ENCODE measurements at regions not wholly inside any gene's neighbourhood (a gene's known extent, or its start where the extent isn't known, plus 50 kb on each side); places are given as distances from the start of the nearest gene placed in this dataset.

- WGBS, 2 experiments (ENCODE audit: extremely low coverage in 1 of 2, insufficient coverage in 1 of 2, insufficient read length in 1 of 2, insufficient replicate concordance in 2 of 2, low coverage in 1 of 2, low lambda C conversion rate in 2 of 2, missing lambda C conversion rate in 1 of 2), result 92% methylated on average over 3 of the region's 3 CpGs; no CpG with 5 or more reads in 1 of the 2 experiments
- TF ChIP-seq, protein P1, sequence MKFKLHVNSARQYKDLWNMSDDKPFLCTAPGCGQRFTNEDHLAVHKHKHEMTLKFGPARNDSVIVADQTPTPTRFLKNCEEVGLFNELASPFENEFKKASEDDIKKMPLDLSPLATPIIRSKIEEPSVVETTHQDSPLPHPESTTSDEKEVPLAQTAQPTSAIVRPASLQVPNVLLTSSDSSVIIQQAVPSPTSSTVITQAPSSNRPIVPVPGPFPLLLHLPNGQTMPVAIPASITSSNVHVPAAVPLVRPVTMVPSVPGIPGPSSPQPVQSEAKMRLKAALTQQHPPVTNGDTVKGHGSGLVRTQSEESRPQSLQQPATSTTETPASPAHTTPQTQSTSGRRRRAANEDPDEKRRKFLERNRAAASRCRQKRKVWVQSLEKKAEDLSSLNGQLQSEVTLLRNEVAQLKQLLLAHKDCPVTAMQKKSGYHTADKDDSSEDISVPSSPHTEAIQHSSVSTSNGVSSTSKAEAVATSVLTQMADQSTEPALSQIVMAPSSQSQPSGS (IDR thresholded peaks at IDR 0.05; ENCODE audit: low read length), result no peak
- TF ChIP-seq POU5F1 (IDR thresholded peaks at IDR 0.05; ENCODE audit: low read depth, low read length), result no peak
- no peak for TF ChIP-seq FOSL1 (IDR thresholded peaks at IDR 0.05; ENCODE audit: insufficient read depth, low read depth, low read length)
- no peak for TF ChIP-seq EGR1 (IDR thresholded peaks at IDR 0.05; ENCODE audit: borderline replicate concordance, low read depth, low read length)
- no peak for TF ChIP-seq MAFK (IDR thresholded peaks at IDR 0.05; ENCODE audit: low read depth, low read length)
- no peak for TF ChIP-seq SIRT6 (IDR thresholded peaks at IDR 0.05; ENCODE audit: low read length)
- TF ChIP-seq KDM1A (IDR thresholded peaks at IDR 0.05; ENCODE audit: borderline replicate concordance, low read length), result no peak
- no peak for TF ChIP-seq GABPA (IDR thresholded peaks at IDR 0.05; ENCODE audit: borderline replicate concordance, insufficient read depth, low read length)
- no peak for TF ChIP-seq NANOG (IDR thresholded peaks at IDR 0.05; ENCODE audit: insufficient read depth, low read depth, low read length, poor library complexity, severe bottlenecking)
- no peak for TF ChIP-seq CBX5 (IDR thresholded peaks at IDR 0.05; ENCODE audit: low read depth, low read length)
- TF ChIP-seq KDM5A (IDR thresholded peaks at IDR 0.05; ENCODE audit: low read length), result no peak
- no peak for TF ChIP-seq CTBP2 (IDR thresholded peaks at IDR 0.05; ENCODE audit: borderline replicate concordance, insufficient read depth, insufficient read length, low read length)
- TF ChIP-seq CBX8 (IDR thresholded peaks at IDR 0.05; ENCODE audit: borderline replicate concordance, low read depth, low read length), result no peak
- no peak for TF ChIP-seq BCL11A (IDR thresholded peaks at IDR 0.05; ENCODE audit: low read depth in 2 of 2, low read length in 2 of 2)
Observed at GRCh38 chr13:74593688-74594087, 459.5 kb upstream of the KLF12 start.

More at GRCh38 chr13:74593688-74594087, 459.5 kb upstream of the KLF12 start:
- no peak overlapping the region for H2BK120ac ChIP-seq (replicated peaks; ENCODE audit: low read depth, low read length)
- no peak overlapping the region for H2BK15ac ChIP-seq (ENCODE audit: low read length)
- DNase-seq (ENCODE audit: low read depth in 1 of 2, low spot score in 2 of 2) (no peak), FAIRE-seq (no peak)
- no peaks in the 10 kb centered on the region for H3K23me2 ChIP-seq (ENCODE audit: low read depth, low read length)
- no peaks in the 10 kb centered on the region for H3K4me1 ChIP-seq (replicated peaks in 1 of 4; ENCODE audit: control insufficient read depth in 3 of 4, insufficient read depth in 4 of 4, low read length in 3 of 4)
- no peak overlapping the region for H2AK5ac ChIP-seq (ENCODE audit: low read depth, low read length)
- no peak overlapping the region for H2BK5ac ChIP-seq (ENCODE audit: low read depth, low read length)
- H3K4ac ChIP-seq (replicated peaks; ENCODE audit: insufficient read length, low read depth, low read length), result no peak overlapping the region
- no peaks in the 10 kb centered on the region for H3K27me3 ChIP-seq (replicated peaks in 1 of 4; ENCODE audit: control insufficient read depth in 3 of 4, extremely low read depth in 1 of 4, insufficient read depth in 3 of 4, low read length in 3 of 4)
- no peak overlapping the region for H4K5ac ChIP-seq (ENCODE audit: insufficient read length, low read depth, low read length)
- no peak overlapping the region for H4K91ac ChIP-seq (replicated peaks; ENCODE audit: insufficient read length, low read length)
- H3K36me3 ChIP-seq (ENCODE audit: control insufficient read depth in 2 of 4, insufficient read depth in 4 of 4, low read length in 3 of 4), result no peaks in the 10 kb centered on the region
- H3K79me1 ChIP-seq (ENCODE audit: low read depth, low read length), result no peaks in the 10 kb centered on the region
- H4K20me1 ChIP-seq (replicated peaks in 1 of 2; ENCODE audit: control insufficient read depth in 1 of 2, insufficient read depth in 2 of 2, low read length in 2 of 2), result no peaks in the 10 kb centered on the region
- no peak overlapping the region for H3K23ac ChIP-seq (ENCODE audit: insufficient read length)
- H3K27ac ChIP-seq (ENCODE audit: low read depth, low read length), result no peak overlapping the region
- H3K56ac ChIP-seq (replicated peaks; ENCODE audit: insufficient read length, low read depth, low read length), result no peak overlapping the region
- no peak overlapping the region for H4K8ac ChIP-seq (ENCODE audit: extremely low read depth, insufficient read depth, low read length)
- no peak overlapping the region for H2BK12ac ChIP-seq (ENCODE audit: low read depth, low read length)
- H3K9me3 ChIP-seq (ENCODE audit: insufficient read depth in 2 of 2, low read depth in 1 of 2, low read length in 1 of 2), result no peaks in the 10 kb centered on the region
- POLR2A ChIA-PET (ENCODE audit: partially characterized antibody), result no interaction called here
- H3K4me3 ChIP-seq (ENCODE audit: extremely low read depth in 1 of 4, insufficient read depth in 2 of 4, low read depth in 3 of 4, low read length in 4 of 4), result no peak overlapping the region
- H3K79me2 ChIP-seq (ENCODE audit: control insufficient read depth in 1 of 2, insufficient read depth in 2 of 2, low read length in 2 of 2), result no peaks in the 10 kb centered on the region
- CTCF ChIA-PET (ENCODE audit: partially characterized antibody), result interaction anchor here (1.4 kb wide), 1 partner anchor 20 kb away, joined by 4 read pairs; no protein-coding TSS in a partner anchor
- no peak overlapping the region for H3K9ac ChIP-seq (replicated peaks in 1 of 4; ENCODE audit: extremely low read depth in 1 of 4, low read depth in 3 of 4, low read length in 3 of 4)
- H3K18ac ChIP-seq (ENCODE audit: extremely low read depth, low read length), result no peak overlapping the region
- no peak overlapping the region for H2BK20ac ChIP-seq (ENCODE audit: low read length)
- H3K4me2 ChIP-seq (ENCODE audit: insufficient read depth in 1 of 2, low read depth in 2 of 2, low read length in 2 of 2), result no peak overlapping the region
- no peak overlapping the region for H3K14ac ChIP-seq (ENCODE audit: insufficient read length)
- H2AFZ ChIP-seq (ENCODE audit: low read length), result no peak overlapping the region
